T-helper 2 cell treated with Interferon-gamma antibody and Interleukin-4, amounts not matched to agents 5 μg/mL and 100 μg/mL, for 36 hours (primary cell): ENCODE measurements at regions not wholly inside any gene's neighbourhood (a gene's known extent, or its start where the extent isn't known, plus 50 kb on each side); places are given as distances from the start of the nearest gene placed in this dataset.

Experiments used
- DNase-seq: peaks from one replicate; pipeline ENCODE4 v3.0.0; 2021; ENCODE audit warnings: low spot score
- H3K27ac Mint-ChIP-seq: one replicate; pipeline ENCODE4 v1.8.0; 2021; ENCODE audit warnings: mild to moderate bottlenecking, mixed read lengths
- H3K27me3 Mint-ChIP-seq: one replicate; pipeline ENCODE4 v1.8.0; 2021; ENCODE audit warnings: low read depth, mixed read lengths
- H3K36me3 Mint-ChIP-seq: one replicate; pipeline ENCODE4 v1.8.0; 2021; ENCODE audit warnings: low read depth, mixed read lengths
- H3K4me1 Mint-ChIP-seq: one replicate; pipeline ENCODE4 v1.8.0; 2021; ENCODE audit warnings: low read depth, mixed read lengths
- H3K4me3 Mint-ChIP-seq: one replicate; pipeline ENCODE4 v1.8.0; 2022; ENCODE audit warnings: mild to moderate bottlenecking, moderate library complexity, mixed read lengths
- H3K9me3 Mint-ChIP-seq: one replicate; pipeline ENCODE4 v1.8.0; 2021; ENCODE audit warnings: mixed read lengths

DNA sequence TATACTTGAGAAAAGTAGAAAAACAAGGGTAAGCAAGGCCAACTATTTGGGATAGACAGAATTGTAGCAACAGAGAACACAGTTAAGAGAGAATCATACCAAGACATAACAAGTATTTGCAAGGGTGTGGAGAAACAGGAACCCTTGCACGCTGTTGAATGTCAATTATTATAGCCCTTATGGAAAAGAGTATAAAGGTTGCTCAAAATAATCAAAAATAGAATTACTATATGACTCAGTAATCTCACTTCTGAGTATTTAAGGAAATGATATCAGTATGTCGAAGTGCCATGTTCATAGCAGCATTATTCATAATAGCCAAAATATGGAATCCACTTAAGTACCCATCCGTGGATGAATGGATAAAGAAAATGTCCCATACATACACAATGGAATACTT is 193.3 kb downstream of the PHLDA1 start:
- no peaks in the 10 kb centered on the region for H3K27me3 Mint-ChIP-seq
- no peaks in the 10 kb centered on the region for H3K4me1 Mint-ChIP-seq
- no peak overlapping the region for H3K4me3 Mint-ChIP-seq
- no peak overlapping the region for H3K27ac Mint-ChIP-seq
- no peaks in the 10 kb centered on the region for H3K9me3 Mint-ChIP-seq
- DNase-seq: no peak
- H3K36me3 Mint-ChIP-seq: no peaks in the 10 kb centered on the region

DNA sequence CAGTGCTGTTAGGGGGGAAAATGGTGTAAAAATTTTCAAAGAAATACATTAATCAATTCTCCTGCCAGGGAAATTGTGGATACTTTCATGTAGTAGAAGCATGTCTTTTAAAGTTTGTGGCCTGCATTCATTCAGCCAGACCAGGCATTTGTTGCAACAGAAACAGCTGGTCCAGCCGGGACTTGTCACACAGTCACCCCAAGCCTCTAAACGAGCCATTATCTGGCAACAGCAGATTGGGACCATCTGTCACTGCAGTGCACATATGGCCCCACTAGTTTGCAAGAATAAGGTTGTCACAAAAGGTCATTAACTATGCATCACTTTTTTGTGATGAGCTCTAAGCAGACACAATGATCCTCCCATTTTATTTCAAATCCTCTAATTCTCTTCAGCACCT is 193.9 kb downstream of the PHLDA1 start:
- Mint-ChIP-seq H3K36me3 (no peaks in the 10 kb centered on the region), H3K4me1 (no peaks in the 10 kb centered on the region), H3K27ac (no peak overlapping the region), H3K4me3 (no peak overlapping the region), H3K9me3 (no peaks in the 10 kb centered on the region), H3K27me3 (no peaks in the 10 kb centered on the region)
- DNase-seq: no peak

DNA sequence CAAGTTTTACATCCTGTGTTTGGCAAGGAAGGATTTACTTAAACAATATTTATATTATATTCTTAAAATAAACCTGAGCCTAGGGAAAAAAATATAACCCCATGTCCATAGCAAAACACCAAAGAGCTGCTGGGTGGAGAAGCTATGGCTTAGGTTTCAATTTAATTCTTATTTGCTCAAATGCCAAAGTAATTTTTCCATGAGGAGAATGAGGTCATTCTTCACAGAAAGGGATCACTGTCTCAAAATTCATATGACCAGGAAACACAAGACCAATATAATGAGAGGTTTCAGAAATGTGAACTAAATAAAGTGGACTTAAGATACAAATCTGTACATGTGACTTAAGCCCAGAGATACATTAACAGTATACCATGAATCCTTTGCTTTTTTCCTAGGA is 195.0 kb downstream of the PHLDA1 start:
- H3K36me3 Mint-ChIP-seq: no peaks in the 10 kb centered on the region
- H3K27me3 Mint-ChIP-seq: peaks cover 2% of the 10 kb centered on the region
- no peaks in the 10 kb centered on the region for H3K9me3 Mint-ChIP-seq
- peaks cover 2% of the 10 kb centered on the region for H3K4me1 Mint-ChIP-seq
- no peak overlapping the region for H3K27ac Mint-ChIP-seq
- H3K4me3 Mint-ChIP-seq: no peak overlapping the region
- no peak for DNase-seq

DNA sequence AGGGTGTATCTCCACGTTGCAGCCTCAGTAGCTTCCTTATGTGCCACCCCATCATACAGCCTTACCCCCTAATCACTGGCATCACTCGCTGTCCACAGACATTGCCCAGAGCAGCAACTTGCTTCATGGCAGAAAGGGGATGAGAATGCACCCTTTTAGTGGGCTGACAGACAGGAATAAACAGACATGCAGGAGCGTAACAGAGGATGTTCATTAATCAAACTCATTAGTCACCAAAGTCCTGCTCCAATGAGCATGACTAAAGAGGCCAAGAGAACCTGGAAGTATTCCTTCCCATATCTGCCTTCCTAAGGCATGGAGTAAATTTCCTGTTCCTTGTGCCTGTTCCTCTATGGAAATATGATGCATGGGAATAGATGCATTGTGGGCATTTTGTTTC is 197.0 kb downstream of the PHLDA1 start:
- H3K27ac Mint-ChIP-seq: no peak overlapping the region
- no peaks in the 10 kb centered on the region for H3K9me3 Mint-ChIP-seq
- no peaks in the 10 kb centered on the region for H3K36me3 Mint-ChIP-seq
- DNase-seq: no peak
- H3K4me1 Mint-ChIP-seq: peaks cover 2% of the 10 kb centered on the region
- no peak overlapping the region for H3K4me3 Mint-ChIP-seq
- peaks cover 9% of the 10 kb centered on the region for H3K27me3 Mint-ChIP-seq

DNA sequence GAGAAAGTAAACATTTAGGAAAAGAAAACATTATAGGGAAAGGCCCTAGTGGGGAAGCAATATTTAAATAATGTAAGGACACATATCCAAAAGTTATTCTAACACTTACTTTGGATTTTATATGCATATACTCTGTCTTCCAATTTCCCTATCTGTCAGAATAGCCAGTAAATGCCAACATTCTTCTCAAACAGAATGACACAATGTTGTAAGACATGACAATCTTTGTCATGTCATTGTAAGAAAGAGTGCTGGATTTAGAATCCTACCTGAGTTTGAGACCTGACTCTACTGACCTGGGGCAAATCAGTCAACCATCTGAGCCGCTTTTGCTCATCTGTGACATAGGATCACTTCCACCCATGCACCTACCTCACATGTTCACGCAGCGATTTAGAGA is 198.3 kb downstream of the PHLDA1 start:
- Mint-ChIP-seq H3K27me3 (peaks cover 11% of the 10 kb centered on the region), H3K4me1 (peaks cover 2% of the 10 kb centered on the region), H3K36me3 (no peaks in the 10 kb centered on the region), H3K4me3 (no peak overlapping the region), H3K9me3 (no peaks in the 10 kb centered on the region), H3K27ac (no peak overlapping the region)
- DNase-seq: no peak

DNA sequence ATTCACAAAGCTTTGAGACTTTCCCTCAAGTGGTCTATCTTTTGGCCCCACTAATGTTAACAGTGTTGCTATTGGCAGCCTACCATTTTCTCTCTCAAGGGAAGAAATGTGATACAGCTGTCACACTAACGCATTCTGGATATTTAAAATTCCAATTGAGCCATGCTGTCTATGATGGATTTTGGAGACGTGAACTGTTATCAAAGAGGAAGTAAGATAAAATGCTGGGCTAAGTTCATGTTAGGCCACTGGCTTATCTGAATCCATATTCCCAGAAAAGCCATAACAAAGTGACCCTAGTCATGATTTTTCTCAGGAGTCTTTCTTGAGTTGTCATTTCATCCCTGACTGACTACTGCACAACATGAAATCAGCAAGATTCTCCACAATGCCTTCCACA is 200.2 kb downstream of the PHLDA1 start:
- Mint-ChIP-seq H3K4me1 (peaks cover 2% of the 10 kb centered on the region), H3K27ac (no peak overlapping the region), H3K36me3 (no peaks in the 10 kb centered on the region), H3K27me3 (peaks cover 11% of the 10 kb centered on the region), H3K9me3 (no peaks in the 10 kb centered on the region), H3K4me3 (no peak overlapping the region)
- DNase-seq: no peak

DNA sequence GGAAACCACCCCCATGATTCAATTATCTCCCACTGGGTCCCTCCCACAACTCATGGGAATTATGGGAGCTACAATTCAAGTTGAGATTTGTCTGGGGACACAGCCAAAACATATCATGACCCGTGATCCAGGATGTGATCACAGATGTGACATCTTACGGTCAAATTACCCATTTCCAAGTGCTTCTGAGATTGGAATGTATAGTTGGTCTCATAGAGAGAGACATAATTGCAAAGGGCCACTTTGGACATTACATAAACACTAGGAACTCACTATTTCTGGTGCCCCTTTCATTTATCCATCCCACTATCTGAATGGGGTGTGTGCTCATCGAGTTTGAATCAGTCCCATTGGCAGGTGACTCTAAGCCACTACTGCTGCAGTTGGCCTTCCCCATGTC is 204.5 kb downstream of the PHLDA1 start:
- Mint-ChIP-seq H3K4me1 (peaks cover 2% of the 10 kb centered on the region), H3K36me3 (no peaks in the 10 kb centered on the region), H3K27ac (no peak overlapping the region), H3K4me3 (no peak overlapping the region), H3K9me3 (no peaks in the 10 kb centered on the region), H3K27me3 (peaks cover 24% of the 10 kb centered on the region)
- no peak for DNase-seq

DNA sequence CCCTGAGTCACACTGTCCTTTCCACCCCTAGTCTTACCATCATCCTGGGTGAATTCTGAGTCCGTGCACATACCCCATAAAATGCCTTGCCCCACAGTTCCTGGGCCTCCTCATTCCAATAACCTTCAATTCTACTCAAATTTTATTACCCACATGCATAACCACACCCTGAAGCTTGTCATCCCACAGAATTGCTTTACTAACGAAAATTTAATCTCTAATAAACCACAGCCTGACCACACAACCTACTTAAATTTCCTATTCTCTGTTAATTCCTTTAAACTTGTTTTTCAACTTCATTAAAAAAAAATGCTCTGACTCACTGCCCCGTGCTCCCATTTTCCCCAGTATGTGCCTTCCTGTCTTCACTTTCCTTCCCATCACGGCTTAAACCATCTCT is 205.9 kb downstream of the PHLDA1 start:
- no peaks in the 10 kb centered on the region for H3K9me3 Mint-ChIP-seq
- no peak overlapping the region for H3K27ac Mint-ChIP-seq
- peaks cover 27% of the 10 kb centered on the region for H3K27me3 Mint-ChIP-seq
- H3K4me3 Mint-ChIP-seq: no peak overlapping the region
- no peak for DNase-seq
- no peaks in the 10 kb centered on the region for H3K36me3 Mint-ChIP-seq
- H3K4me1 Mint-ChIP-seq: no peaks in the 10 kb centered on the region

DNA sequence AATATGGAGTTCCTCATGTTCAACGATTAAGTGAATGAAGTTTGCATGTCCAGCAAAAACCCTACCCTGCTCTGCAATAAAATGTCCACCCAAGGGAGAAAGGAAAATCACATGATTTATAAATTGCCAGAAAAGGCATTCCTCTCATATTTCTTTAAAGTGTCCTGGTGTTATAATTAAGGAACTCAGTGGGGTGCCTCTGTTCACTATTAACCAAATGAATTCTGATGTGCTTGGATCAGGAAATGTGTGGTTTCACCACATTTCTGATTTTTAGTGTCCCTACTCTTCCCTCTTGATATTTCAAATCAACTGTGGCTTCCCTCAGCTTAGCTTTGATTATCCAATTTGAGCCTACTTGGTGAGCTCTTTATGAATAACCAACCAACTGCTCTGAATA is 208.1 kb downstream of the PHLDA1 start:
- Mint-ChIP-seq H3K36me3 (no peaks in the 10 kb centered on the region), H3K4me1 (no peaks in the 10 kb centered on the region), H3K9me3 (no peaks in the 10 kb centered on the region), H3K27ac (no peak overlapping the region), H3K27me3 (peaks cover 25% of the 10 kb centered on the region), H3K4me3 (no peak overlapping the region)
- DNase-seq: no peak

DNA sequence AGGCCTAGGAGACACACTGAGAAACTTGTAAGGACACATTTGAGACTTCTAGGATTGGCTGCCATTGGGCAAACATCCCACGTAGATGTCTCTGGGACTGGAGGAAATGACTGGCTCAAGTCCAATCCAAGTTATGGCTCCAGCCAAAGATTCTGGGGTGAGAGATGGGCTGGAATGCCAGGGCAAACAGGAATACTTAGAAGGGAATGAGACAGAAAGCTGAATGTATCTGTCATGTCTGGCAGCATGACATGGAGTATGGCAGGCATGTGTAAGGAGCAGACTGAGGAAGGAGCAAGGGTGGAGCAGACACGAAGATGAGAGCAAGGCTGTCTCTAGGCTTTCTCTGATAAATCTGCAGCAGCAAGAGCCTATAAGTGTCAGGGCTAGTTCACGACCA is 209.2 kb downstream of the PHLDA1 start:
- no peak for DNase-seq
- no peaks in the 10 kb centered on the region for H3K36me3 Mint-ChIP-seq
- no peaks in the 10 kb centered on the region for H3K9me3 Mint-ChIP-seq
- H3K4me3 Mint-ChIP-seq: no peak overlapping the region
- H3K27me3 Mint-ChIP-seq: peaks cover 25% of the 10 kb centered on the region
- no peaks in the 10 kb centered on the region for H3K4me1 Mint-ChIP-seq
- no peak overlapping the region for H3K27ac Mint-ChIP-seq

DNA sequence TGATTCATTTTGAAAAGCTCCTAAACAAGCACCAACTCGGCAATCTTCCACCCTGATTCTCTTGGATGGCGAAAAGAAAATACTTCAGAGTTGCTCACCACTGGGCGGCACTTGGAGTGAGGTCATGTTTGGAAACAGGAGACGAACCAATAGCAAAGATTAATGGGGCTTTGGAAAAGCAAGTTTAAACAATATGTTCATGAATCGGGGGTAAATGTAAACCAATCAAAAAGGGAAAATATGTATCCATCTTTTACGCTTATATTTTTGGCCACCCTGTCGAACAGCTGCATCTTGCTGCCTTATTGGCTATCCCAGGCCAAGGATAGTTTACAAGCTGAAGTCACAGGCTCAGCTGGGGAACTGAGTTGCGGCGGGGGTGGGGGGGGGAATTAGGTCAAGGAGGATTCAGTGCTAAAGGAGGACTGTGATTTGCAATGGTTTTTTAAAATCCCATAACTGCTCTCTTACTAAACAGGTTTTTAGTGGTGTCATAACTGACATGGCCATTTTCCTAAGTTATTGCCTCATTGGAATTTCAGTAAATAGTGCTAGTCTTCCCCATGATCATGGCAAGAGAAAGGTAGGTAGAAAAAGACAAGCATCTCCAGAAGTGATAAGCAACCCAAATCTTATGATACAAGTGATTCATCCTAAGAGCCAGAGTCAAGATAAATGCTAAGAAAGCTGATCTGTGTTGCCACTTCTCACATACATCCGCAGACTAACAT is 210.6 kb downstream of the PHLDA1 start:
- no peak overlapping the region for H3K27ac Mint-ChIP-seq
- H3K4me3 Mint-ChIP-seq: no peak overlapping the region
- DNase-seq: no peak
- no peaks in the 10 kb centered on the region for H3K36me3 Mint-ChIP-seq
- H3K4me1 Mint-ChIP-seq: peaks cover 4% of the 10 kb centered on the region
- H3K27me3 Mint-ChIP-seq: peaks cover 25% of the 10 kb centered on the region
- no peaks in the 10 kb centered on the region for H3K9me3 Mint-ChIP-seq

DNA sequence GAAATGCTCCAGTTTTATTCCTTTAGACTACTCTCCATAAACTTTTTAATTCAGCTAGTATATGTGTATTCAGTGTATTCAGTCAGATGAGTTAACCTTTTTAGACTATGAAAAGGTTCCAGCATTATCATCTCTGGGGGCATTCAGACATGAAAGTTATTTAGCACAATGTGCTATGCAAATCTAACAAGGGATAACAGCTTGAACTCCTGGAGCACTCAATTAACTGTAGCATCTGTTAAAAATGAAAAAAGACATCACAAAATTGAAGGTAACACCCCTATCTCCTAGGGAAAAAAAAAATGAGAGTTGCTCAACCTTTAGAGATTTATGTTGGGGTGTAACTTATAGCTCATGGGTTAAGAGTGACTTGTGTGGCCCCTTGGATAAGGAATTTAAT is 211.5 kb downstream of the PHLDA1 start:
- Mint-ChIP-seq H3K27ac (no peak overlapping the region), H3K4me3 (no peak overlapping the region), H3K27me3 (peaks cover 25% of the 10 kb centered on the region), H3K4me1 (peaks cover 4% of the 10 kb centered on the region), H3K9me3 (no peaks in the 10 kb centered on the region), H3K36me3 (no peaks in the 10 kb centered on the region)
- DNase-seq: no peak

DNA sequence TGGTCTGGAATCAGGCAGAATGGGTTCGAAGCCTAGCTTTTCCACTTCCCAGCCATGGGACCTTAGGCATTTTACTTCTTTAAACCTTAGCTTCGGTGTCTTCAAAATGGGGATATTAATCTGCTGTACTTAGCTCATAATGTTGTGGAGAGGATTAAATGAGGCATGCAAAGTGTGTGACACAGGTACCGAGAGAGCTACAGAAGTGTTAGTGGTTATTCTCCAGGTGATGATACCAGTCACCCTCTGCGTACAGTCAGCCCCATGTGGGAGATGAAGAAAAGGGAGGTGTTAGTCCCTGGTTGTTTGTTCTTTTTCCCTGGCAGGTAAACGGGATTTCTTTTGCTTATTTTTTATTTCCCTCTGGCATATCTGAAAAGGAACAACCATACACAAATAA is 212.1 kb downstream of the PHLDA1 start:
- Mint-ChIP-seq H3K36me3 (no peaks in the 10 kb centered on the region), H3K27me3 (peaks cover 25% of the 10 kb centered on the region), H3K27ac (no peak overlapping the region), H3K4me3 (no peak overlapping the region), H3K9me3 (no peaks in the 10 kb centered on the region), H3K4me1 (peaks cover 4% of the 10 kb centered on the region)
- DNase-seq: no peak

DNA sequence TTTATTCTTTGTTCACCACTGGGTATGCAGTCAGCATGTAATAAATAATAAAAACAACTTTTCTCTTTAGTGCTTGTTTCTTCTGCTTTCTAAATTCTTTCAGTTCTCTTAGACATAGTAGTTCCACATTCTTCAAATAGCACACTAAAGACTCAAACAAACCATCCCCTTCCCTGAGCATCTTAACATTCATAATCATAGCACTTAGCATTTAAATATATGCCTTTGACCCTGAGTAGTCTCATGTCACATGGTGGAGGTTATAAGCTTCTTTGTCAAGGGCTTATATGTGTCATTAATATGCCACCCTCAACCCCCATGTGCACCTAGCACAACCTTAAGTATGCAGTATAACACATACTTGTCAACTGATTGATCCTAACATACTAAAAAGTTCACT is 212.7 kb downstream of the PHLDA1 start:
- DNase-seq: no peak
- Mint-ChIP-seq H3K4me3 (no peak overlapping the region), H3K27ac (no peak overlapping the region), H3K4me1 (peaks cover 4% of the 10 kb centered on the region), H3K9me3 (no peaks in the 10 kb centered on the region), H3K36me3 (no peaks in the 10 kb centered on the region), H3K27me3 (peaks cover 19% of the 10 kb centered on the region)

DNA sequence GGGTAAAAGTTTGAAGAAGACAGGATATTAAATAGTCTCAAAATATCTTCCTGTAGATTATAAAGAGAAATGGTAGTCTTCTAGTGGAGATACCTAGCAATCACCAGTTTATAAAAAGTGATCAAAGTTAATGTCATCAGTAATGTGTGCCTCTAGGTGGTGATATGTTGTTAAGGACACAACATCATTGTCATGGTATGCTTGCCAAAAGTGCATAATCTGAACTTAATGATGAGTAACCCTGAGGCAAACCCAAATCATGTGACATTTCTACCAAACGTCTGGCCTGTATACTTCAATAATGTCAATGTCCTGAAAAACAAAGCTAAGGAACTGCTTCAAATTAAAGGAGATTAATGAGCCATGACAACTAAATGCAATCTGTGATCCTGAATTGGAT is 214.7 kb downstream of the PHLDA1 start:
- H3K36me3 Mint-ChIP-seq: no peaks in the 10 kb centered on the region
- H3K27ac Mint-ChIP-seq: no peak overlapping the region
- no peak for DNase-seq
- peaks cover 10% of the 10 kb centered on the region for H3K4me1 Mint-ChIP-seq
- peaks cover 13% of the 10 kb centered on the region for H3K27me3 Mint-ChIP-seq
- no peak overlapping the region for H3K4me3 Mint-ChIP-seq
- no peaks in the 10 kb centered on the region for H3K9me3 Mint-ChIP-seq
